Smooth muscle cell of the brain vasculature (primary cell): ENCODE measurements at regions not wholly inside any gene's neighbourhood (a gene's known extent, or its start where the extent isn't known, plus 50 kb on each side); places are given as distances from the start of the nearest gene placed in this dataset.
"Not testable (repeated sequence)": the region's sequence is repeated elsewhere in the genome, so short reads cannot be mapped to it uniquely, and the experiment has no call there.

Experiments used
- DNase-seq: peaks from one replicate; pipeline ENCODE4 v3.0.0-alpha.2; 2012; ENCODE audit warnings: low read depth, low spot score

DNA sequence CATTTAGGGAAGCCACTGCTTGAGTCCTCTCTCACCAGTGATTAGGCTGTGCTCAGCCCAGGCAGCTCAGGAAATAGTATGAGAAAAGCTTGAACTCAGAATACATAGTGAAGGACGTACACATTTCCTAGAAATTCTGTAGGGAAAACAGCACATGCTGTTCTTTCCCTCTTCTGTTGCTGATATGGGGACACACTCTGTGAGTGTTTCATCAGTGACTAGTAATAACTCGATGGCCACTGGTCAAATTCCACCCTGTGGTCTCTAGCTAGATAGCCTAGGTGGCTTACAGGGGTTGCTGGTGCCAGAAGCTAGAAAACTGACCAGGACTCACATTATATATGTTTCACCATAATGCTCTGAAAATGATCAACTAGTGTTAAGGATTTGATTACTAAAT is 259.8 kb upstream of the SOX4 start:
- DNase-seq: no peak

DNA sequence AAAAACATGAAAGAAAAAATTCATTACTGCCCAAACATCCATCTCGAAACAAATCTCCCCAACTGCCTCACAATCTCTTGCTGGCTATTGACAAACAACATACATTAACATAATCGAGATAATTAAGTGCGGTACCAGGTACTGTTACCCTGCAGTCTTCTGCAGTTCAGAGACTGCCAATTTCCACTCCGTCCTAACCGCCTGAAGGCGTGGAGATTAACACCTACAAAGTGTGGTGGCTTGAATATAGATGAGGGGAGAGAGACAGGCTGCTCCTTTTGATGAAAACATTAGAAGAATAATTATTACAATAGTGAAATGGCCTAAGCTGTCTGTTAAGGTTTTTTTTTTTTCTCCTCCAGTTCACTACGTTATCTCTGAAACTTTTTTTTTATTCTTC is 258.9 kb upstream of the SOX4 start:
- DNase-seq: no peak

DNA sequence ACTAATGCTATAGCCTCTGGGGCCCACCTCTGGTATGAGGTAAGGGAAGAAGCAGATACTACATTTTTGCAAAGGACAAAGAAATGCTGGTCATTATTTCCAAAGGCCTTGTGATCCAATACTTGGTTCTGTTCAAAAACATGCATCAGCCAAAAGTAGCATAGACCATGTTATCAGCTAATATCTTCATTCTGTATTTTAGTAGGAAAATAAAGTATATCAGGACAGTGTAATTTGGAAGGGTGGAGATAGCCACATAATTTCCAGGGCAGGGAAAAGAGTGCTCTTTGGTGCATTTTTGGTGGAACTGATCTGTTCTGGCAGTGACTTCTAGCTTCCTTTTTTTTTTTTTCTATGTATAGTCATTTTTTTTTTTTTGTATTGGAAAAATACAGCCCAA is 258.0 kb upstream of the SOX4 start:
- no peak for DNase-seq

DNA sequence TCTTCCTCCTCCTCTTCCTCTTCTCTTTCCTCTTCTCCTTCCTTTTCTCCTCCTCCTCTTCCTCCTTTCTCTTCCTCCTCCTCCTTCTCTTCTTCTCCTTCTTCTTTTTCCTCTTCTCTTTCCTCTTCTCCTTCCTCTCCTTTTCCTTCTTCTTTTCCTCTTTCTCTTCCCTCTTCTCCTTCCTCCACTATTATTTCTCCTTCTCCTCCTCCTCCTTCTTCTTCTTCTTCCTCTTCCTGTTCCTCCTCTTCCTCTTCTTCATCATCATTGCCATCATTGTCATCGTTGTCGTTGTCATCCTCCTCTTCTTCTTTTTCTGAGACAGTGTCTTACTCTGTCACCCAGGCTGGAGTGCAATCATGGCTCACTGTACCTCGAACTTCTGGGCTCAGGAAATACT is 256.3 kb upstream of the SOX4 start:
- no peak for DNase-seq

- no peak for DNase-seq
Observed at GRCh38 chr6:21340573-21340972, 253.0 kb upstream of the SOX4 start.

DNA sequence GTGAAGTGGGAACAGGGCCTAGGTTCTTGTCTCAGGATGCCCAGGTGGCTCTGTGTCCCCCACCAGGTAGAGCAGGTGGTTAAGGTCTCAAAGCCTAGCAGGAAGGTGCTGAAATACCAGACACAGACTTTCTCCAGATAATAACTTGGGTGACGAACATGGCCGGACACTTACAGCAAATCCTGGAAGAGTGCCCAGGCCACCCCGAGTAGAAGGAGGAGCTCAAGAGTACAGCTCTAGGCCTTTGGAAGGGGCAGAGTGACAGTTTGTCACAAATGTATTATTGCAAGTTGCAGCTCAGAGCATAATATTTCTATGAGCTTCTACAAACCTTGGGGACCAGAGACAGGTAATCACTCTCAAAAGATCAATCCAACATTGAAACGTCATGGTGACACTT is 251.6 kb upstream of the SOX4 start:
- no peak for DNase-seq

GRCh38 chr6:21342501-21342900 is 251.1 kb upstream of the SOX4 start:
- no peak for DNase-seq

GRCh38 chr6:21345704-21346103 is 247.8 kb upstream of the SOX4 start:
- DNase-seq: not testable (repeated sequence)

GRCh38 chr6:21348146-21348503 is 245.4 kb upstream of the SOX4 start:
- no peak for DNase-seq

DNA sequence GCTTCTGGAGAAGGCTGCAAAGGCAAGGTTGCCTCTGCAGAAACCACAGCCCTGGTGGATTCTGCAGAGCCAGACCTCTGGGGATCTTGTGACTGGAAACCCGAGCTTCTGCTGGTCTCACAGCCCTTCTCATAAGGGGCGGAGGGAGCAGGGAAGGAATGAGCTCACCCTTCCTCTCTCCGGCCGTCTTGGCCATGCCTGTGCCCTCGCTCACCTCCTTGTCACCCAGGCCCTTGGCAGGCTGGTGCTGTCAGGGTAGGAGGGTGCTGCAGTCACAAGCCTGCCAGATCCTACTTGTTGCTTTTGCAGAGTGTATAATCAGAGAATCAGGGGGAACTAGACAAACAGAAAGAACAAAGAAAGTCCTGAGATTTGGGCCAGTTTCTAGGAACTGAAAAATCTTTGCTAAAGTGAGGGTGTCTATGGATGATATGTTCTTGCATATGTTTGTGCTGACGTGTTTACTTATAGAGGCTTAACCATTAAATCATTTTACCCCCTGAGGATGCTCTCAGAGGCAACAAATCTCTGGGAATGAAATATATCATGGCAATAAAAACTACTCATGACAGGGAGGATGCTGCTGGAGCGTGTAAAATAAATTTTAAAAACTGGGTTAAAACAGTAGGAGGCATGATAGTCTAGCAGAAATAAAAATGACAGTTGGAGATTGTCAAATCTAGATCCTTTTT is 244.9 kb upstream of the SOX4 start:
- peak; percentile 45 for DNase-seq

DNA sequence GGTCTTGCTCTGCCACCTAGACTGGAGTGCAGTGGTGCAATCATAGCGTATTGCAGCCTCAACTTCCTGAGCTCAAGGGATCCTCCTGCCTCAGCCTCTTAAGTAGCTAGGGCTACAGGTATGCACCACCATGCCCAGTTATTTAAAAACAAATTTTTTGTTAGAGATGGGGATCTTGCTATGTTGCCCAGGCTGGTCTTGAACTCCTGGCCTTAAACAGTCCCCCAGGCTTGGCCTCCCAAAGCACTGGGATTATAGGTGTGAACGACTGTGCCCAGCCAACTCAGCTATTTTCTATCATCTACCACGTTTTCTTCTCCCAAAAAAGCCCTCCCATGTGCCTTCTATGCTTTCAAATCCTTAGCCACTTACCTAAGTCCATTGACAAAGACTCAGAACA is 243.7 kb upstream of the SOX4 start:
- no peak for DNase-seq

GRCh38 chr6:21350926-21351325 is 242.6 kb upstream of the SOX4 start:
- no peak for DNase-seq

DNA sequence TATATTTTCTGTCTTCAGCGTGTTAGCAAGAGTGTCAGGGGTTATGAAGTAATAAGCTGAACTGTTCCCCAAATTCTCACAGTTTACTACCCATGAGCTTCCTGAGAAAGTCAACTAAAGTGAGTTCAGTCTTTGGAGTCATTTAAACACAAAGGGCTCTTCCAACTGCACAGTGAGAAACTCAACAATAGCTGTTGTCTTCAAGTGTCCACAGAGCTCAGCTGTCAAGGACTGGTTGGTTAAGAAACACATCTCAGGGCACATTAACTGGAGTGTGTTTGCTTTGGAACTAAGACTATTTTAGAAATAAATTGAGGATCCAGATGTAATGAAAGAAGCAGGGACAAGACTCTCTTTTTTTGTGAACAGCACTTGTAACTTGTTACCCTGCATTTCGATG is 241.4 kb upstream of the SOX4 start:
- DNase-seq: no peak

DNA sequence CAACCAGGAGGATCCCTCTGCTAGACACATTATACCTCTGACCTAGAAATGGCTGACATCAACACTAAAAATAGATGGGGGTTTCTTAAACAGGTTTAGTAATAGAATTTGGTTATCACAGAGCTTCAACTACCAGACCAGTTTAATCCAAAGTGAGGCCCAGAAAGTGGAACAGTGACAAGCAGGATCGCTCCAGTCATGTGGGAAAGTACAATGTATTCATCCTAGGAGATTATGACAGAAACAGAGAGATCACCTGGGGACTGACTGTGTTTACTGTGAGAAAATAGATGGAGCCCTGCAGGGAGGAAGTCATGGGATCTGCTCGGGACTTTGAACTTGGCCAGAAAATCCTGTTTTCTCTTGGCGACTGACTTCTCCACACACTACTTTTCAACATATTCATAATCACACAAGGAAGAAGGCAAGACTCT is 238.7 kb upstream of the SOX4 start:
- DNase-seq: peak; percentile 40

- DNase-seq: no peak
Observed at GRCh38 chr6:21355638-21356037, 237.9 kb upstream of the SOX4 start.

- DNase-seq: no peak
Observed at GRCh38 chr6:21357262-21357661, 236.3 kb upstream of the SOX4 start.

GRCh38 chr6:21359926-21360325 is 233.6 kb upstream of the SOX4 start:
- DNase-seq: no peak

DNA sequence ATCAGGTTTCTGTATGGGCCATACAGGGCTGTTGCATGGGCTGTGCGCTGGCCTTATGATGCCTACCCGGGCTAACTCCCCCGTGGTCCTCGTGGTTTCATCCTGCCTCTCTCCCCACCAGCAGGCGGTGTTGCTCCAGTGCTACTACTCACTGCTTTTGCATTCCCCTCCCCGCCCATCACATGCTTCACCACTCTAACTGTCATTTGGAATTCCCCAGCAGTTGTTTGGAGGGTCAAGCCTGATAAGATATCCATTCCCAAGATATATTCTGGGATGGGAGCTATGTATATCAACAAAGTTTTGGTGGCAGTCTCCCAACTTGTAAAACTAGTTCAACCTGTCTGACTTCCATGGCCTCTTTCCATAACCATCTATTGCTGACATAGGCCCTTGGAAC is 233.2 kb upstream of the SOX4 start:
- DNase-seq: no peak

DNA sequence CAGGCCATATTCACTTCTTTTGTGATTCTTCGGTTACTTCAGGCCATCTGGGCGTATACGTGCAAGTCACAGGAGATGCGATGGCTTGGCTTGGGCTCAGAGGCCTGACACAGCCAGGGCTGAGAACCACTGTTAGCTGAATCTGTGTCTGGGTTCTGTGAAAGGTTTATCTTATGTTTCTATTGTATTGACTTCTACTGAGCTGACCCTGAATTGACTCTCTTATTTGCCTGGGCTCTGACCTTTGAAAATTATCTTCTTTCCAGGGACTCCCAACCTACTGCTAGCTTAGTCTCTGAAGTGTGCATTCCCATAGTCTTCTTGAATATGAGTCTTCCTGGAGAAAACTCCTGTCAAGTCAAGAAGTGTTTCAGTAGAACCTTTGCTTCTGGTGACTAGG is 226.4 kb upstream of the SOX4 start:
- DNase-seq: no peak

GRCh38 chr6:21367649-21368154 is 225.8 kb upstream of the SOX4 start:
- no peak for DNase-seq

- no peak for DNase-seq
Observed at GRCh38 chr6:21371061-21371460, 222.5 kb upstream of the SOX4 start.

DNA sequence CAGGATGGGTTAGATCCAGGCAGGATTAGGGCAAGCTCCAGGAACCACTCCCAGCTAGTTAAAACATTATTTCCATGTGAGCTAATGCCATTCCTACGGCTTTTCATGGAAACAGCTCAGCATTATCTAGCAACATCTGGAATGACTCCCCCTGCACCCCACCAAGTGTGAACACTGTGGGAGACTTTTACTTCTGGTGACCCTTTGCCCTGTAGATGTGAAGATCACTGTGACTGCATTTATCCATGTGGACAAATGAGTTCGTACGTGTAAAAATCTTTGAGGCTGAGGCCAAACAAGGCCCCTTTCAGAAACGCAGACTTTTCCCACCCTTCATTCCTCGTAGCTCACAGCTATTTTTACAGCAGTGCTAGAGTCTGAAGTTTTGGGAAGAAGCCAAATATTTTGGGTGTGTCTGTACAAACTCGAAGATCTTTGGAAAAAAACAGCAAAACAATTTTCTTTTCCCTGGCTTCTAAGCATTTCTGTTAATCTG is 221.8 kb upstream of the SOX4 start:
- DNase-seq: peak; percentile 55

DNA sequence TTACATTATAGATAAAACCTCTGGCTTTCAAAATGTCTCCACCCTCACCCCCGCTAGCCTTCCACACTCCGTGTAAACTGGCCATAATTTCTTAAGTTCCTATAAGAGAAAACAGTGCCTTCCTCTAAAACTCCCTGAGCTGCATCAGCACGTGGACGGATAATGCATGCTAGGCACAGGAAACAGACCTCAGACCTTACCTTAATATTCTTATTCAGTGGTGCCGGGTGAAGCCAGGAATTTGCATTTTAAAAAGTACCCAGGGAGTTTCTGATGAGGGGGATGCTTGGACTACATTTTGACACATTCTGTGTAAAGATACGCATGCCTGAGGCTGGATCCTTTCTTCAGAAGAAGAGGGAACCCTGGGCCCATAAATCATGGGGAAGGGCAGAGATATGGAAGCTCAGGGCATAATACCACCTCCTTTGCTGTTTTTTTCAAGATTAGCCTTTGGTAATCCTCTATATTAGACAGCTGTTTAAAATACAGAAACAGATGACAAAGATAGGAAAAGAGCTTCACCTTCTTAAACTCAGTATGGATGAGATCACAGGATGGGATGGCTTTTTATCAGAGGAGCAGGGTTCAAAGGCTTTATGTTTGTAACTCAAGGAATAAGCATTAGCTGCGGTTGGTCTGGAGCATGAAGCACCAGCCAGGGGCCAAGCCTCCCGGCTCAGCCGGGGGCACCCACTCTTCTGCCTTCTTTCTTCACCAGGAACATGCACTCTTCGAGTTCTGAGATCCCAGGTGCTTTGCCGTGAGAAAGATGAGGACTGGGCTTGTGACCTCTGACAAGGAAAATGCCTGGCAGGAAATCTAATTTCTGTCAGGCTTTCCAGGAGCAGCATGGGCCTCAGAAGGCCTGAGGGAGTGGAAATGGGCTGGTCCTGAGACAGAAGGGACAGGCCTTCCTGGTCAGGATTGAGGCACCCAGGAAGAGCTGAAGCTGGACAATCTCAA is 218.1 kb upstream of the SOX4 start:
- DNase-seq: no peak
